PC-3 (cell line): ENCODE measurements at regions not wholly inside any gene's neighbourhood (a gene's known extent, or its start where the extent isn't known, plus 50 kb on each side); places are given as distances from the start of the nearest gene placed in this dataset.

Source experiments
- ATAC-seq: fragments of 200-7000 bp; cut with Tn5 transposase; 2 replicates; pipeline ENCODE4 v1.9.1; 2020; ENCODE audit warnings: mild to moderate bottlenecking, moderate library complexity
- BruUV-seq: library from RNA; stranded (reverse); fragments of 400-500 nt; replicated peaks from 2 replicates; lab custom pipeline; 2021; lab: Mats Ljungman, UMichigan
- CTCF ChIA-PET: fragments of 300-600 bp; sonication (Branson Sonifier 250); formaldehyde crosslinking; loops from one replicate; lab custom pipeline; 2022; ENCODE audit warnings: antibody characterized with exemption; lab: Charles Lee
- POLR2A ChIA-PET: fragments of 300-600 bp; sonication (Branson Sonifier 250); formaldehyde crosslinking; loops from one replicate; lab custom pipeline; 2022; ENCODE audit warnings: antibody characterized with exemption; ENCODE audit not compliant: unreplicated experiment; lab: Charles Lee
- DNase-seq: peaks from one replicate; pipeline ENCODE4 v3.0.0-alpha.2; 2015
- H2AFZ ChIP-seq: fragments of 300-600 bp; sonication (generic); 2 replicates; pipeline ENCODE4 v1.6.0; 2016; ENCODE audit warnings: antibody characterized with exemption, low read length
- H3F3A ChIP-seq: fragments of 300-600 bp; sonication (generic); one replicate; pipeline ENCODE4 v1.6.0; 2017; ENCODE audit warnings: antibody characterized with exemption, low read length, control low read depth, mild to moderate bottlenecking; ENCODE audit not compliant: unreplicated experiment
- H3K27ac ChIP-seq: fragments of 300-600 bp; sonication (generic); 2 replicates; pipeline ENCODE4 v1.5.1; 2016; ENCODE audit warnings: mild to moderate bottlenecking, low read length
- H3K27me3 ChIP-seq: fragments of 300-600 bp; sonication (generic); 2 replicates; pipeline ENCODE4 v1.6.1; 2016; ENCODE audit warnings: low read length, mixed read lengths
- H3K36me3 ChIP-seq: fragments of 300-600 bp; sonication (generic); 2 replicates; pipeline ENCODE4 v1.6.1; 2016; ENCODE audit warnings: low read depth, mixed run types, low read length, mixed read lengths
- H3K4me1 ChIP-seq: fragments of 300-600 bp; sonication (generic); 2 replicates; pipeline ENCODE4 v1.5.1; 2016; ENCODE audit warnings: low read length; ENCODE audit not compliant: insufficient read depth
- H3K4me2 ChIP-seq: fragments of 300-600 bp; sonication (generic); 2 replicates; pipeline ENCODE4 v1.6.0; 2016; ENCODE audit warnings: low read length
- H3K4me3 ChIP-seq: fragments of 300-600 bp; sonication (generic); 2 replicates; pipeline ENCODE4 v1.5.1; 2016; ENCODE audit warnings: mild to moderate bottlenecking, low read length, mixed read lengths
- H3K79me2 ChIP-seq: fragments of 300-600 bp; sonication (generic); 2 replicates; pipeline ENCODE4 v1.6.1; 2017; ENCODE audit warnings: low read length, mixed read lengths
- H3K9ac ChIP-seq: fragments of 300-600 bp; sonication (generic); 2 replicates; pipeline ENCODE4 v1.6.0; 2016; ENCODE audit warnings: mild to moderate bottlenecking, low read length
- H3K9me2 ChIP-seq: fragments of 300-600 bp; sonication (generic); replicated peaks from 2 replicates; pipeline ENCODE4 v1.6.1; 2016; ENCODE audit warnings: mixed run types, low read length, mixed read lengths
- H3K9me3 ChIP-seq: fragments of 300-600 bp; sonication (generic); 2 replicates; pipeline ENCODE4 v1.6.1; 2016; ENCODE audit warnings: low read length, mixed read lengths
- H4K20me1 ChIP-seq: fragments of 300-600 bp; sonication (generic); 2 replicates; pipeline ENCODE4 v1.6.1; 2016; ENCODE audit warnings: low read length, mixed read lengths
- CTCF ChIP-seq: fragments of 300-600 bp; sonication (generic); conservative IDR thresholded peaks from 2 replicates; pipeline ENCODE4 v1.5.1; 2017; ENCODE audit warnings: antibody characterized with exemption, low read depth, mild to moderate bottlenecking, low read length
- EZH2 ChIP-seq: fragments of 300-600 bp; sonication (generic); IDR thresholded peaks from one replicate; pipeline ENCODE4 v1.6.1; 2017; ENCODE audit warnings: antibody characterized with exemption, mild to moderate bottlenecking, low read length; ENCODE audit not compliant: unreplicated experiment
- EZH2phosphoT487 ChIP-seq: fragments of 300-600 bp; sonication (generic); IDR thresholded peaks from 2 replicates; pipeline ENCODE4 v1.6.1; 2018; ENCODE audit warnings: mild to moderate bottlenecking, antibody characterized with exemption, low read length, borderline replicate concordance
- intact Hi-C: fragments of 100-400 bp; cut with micrococcal nuclease; formaldehyde crosslinking; loops from 2 replicates; pipeline ENCODE4 v1.9.0; 2023

GRCh38 chr1:229046251-229046853 is 224.6 kb upstream of the RAB4A start:
- Histone ChIP-seq H3K79me2 (no peaks in the 10 kb centered on the region), H4K20me1 (no peaks in the 10 kb centered on the region), H3K36me3 (no peaks in the 10 kb centered on the region), H3F3A (no peaks in the 10 kb centered on the region), H2AFZ (no peak overlapping the region), H3K27ac (no peak overlapping the region), H3K27me3 (peaks cover 73% of the 10 kb centered on the region), H3K9me2 (no peaks in the 10 kb centered on the region), H3K9me3 (no peaks in the 10 kb centered on the region), H3K4me2 (no peak overlapping the region), H3K4me1 (no peaks in the 10 kb centered on the region), H3K4me3 (no peak overlapping the region), H3K9ac (no peak overlapping the region)
- DNase-seq = no peak
- intact Hi-C loops = no loop called here
- ChIA-PET POLR2A (no interaction called here), CTCF (no interaction called here)
- no peak for TF ChIP-seq EZH2
- TF ChIP-seq CTCF = no peak
- no peak for TF ChIP-seq EZH2phosphoT487
- no peak for ATAC-seq
- BruUV-seq = no TSS peak

- Histone ChIP-seq H3K9ac (no peak overlapping the region), H3K4me3 (no peak overlapping the region), H3K4me2 (no peak overlapping the region), H3K79me2 (no peaks in the 10 kb centered on the region), H3K27me3 (peaks cover 70% of the 10 kb centered on the region), H3K36me3 (no peaks in the 10 kb centered on the region), H4K20me1 (no peaks in the 10 kb centered on the region), H3K9me2 (no peaks in the 10 kb centered on the region), H3F3A (no peaks in the 10 kb centered on the region), H3K4me1 (no peaks in the 10 kb centered on the region), H3K9me3 (no peaks in the 10 kb centered on the region), H3K27ac (no peak overlapping the region), H2AFZ (no peak overlapping the region)
- ChIA-PET CTCF (no interaction called here), POLR2A (no interaction called here)
- DNase-seq (no peak), ATAC-seq (no peak)
- BruUV-seq = no TSS peak
- intact Hi-C loops = no loop called here
- TF ChIP-seq CTCF (no peak), EZH2 (no peak), EZH2phosphoT487 (no peak)
These were observed 223.6 kb upstream of the RAB4A start for GRCh38 chr1:229047161-229047839.
